ENCODE measurements at regions not wholly inside any gene's neighbourhood (a gene's known extent, or its start where the extent isn't known, plus 50 kb on each side); places are given as distances from the start of the nearest gene placed in this dataset.
"Not testable (repeated sequence)": the region's sequence is repeated elsewhere in the genome, so short reads cannot be mapped to it uniquely, and the experiment has no call there.

- DNase-seq = not testable (repeated sequence)
Observed at GRCh38 chr5:89164703-89165102, 281.7 kb upstream of the MEF2C start.

DNA sequence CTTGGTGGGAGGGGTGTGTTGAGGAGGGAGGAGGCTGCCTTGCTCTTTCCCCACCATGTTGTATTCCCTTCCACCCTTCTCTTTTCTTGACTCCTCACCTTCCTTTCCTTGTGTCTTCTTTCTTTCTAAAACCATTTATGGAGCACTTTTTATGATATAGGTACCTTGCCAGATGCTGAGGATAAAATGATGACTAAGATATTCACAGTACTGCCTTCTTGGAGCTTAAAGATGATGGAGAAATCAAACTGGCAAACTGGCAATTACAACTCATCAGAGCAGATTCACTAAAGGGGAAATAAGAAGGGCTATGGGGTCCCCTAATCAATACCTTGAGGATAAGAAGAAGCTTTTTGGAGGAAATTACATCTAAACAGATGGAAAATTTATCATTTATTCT is 273.2 kb upstream of the MEF2C start:
- DNase-seq = no peak

GRCh38 chr5:89147031-89147430 is 264.0 kb upstream of the MEF2C start:
- no peak for DNase-seq

DNA sequence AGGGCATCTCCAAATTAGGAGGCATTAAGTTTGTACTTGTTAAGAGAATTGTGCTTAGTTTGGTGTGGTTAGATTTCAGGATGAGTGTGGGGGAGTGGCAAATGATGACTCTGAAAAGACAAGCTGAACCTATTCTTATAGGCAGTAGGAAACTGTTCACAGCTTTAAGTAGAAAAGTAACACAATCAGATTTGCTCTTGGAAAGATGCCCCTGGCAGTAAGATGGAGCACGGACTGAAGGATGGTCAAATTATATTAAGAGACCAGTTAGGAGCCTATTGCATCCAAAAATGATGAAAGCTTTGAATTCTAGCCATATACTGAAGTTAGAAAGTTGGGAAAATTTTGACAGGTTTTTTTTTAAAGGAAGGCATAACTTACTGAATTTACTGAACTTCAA is 254.2 kb upstream of the MEF2C start:
- no peak for DNase-seq

DNA sequence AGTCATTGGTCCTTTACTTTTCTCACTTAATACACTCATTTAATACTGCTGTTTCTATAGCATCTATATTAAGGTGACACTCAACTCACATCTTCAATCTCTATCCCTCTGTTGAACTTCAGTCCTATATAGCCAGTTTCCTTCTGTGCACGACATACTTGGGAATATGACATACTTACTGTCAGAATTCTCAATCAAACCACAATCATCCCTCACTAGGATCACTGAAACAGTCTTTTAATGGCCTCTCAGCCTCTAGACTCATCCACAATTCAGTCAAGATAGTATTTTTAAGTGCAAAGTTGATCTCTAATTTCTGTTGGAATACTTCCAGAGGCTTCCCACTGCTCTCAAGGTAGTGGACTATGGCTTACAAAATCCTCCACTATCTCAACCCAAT is 251.0 kb upstream of the MEF2C start:
- no peak for DNase-seq

DNA sequence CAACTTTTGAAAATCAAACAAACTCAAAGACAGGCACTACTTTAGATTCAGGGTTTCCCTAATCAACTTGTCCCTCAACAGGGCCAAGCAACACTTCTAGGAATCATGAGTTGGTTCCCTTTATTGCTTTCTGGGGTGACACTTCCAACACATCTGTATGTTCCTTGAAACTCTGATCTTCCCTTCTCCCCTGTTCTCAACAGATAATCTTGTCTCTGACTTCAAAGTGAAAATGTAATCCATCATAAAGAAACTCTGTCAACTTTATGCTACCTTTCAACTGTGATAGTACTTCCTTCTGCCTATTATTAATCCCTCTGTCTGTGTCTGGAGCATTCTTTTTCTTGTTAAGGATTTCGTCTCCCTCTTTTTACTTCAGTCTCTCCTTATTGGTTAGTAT is 250.1 kb upstream of the MEF2C start:
- no peak for DNase-seq

DNA sequence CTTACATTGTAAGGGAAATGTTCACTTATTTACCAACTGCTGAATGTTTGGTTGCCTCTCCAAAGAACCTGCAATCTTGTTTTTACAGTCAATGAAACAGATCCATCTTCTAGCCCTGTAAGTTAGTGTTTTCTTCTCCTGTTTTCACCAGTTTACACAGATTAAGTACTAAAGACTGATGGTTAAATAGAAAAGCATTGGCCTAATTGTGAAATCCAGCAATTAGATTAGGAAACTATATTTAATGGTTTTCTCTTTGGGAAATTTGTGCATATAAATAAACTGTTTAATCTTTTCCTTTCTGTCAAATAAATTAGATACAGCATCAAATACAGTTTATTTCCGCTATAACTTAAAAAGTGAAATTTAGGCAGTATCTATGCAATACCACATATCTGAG is 247.9 kb upstream of the MEF2C start:
- DNase-seq = no peak

DNA sequence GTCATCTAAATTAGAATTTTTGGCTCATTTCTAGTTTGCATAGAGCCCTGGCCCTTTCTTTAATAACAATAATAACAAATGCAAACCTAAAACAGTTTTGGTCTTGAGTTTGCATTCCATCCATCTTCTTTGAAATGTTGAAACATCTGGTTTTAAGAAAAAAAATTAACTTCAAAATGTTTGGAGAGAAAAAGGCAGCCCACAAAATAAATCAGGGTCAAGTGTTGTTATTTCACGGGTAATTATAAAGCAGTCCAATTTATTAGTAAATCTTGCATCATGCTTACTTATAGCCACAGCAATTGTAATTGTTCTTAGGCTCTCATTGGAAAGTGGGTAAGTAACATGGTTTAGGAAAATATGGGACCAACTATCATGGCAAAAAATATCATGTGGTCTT is 247.0 kb upstream of the MEF2C start:
- DNase-seq = no peak

DNA sequence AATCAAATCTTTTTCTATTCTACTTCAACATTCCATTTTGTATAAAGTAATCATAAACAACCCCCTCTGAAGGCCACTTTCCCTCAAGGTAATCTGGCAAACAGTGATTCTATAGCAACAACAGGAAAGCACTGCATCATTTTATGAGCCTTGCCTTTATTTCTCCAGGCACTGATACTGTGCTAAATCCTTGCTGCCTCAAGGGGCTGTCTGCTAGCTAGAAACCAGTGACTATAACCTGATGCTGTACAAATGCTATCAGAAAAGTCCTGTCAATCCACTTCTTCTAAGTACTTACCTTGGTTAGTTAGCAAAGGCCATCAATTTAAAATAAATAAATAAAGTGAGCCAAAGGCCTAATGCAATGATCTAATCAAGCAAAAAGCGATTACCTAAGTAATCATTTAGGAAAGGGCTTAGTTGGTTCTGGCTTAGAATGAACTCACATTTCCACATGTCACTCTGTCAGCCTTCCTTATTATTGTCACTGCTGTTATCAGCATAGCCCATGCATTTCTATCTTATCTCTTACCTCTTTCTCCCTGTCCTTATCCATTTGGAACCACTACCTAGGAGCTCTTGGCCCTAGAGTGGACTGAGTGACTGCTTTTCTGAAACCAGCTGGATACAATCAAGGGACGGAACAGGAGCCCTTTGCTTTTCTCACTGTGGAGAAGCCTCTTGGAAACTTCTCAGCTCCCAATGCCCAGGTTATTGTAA is 246.1 kb upstream of the MEF2C start:
- DNase-seq = no peak

- no peak for DNase-seq
Observed at GRCh38 chr5:89128092-89128491, 245.1 kb upstream of the MEF2C start.

GRCh38 chr5:89127191-89127590 is 244.2 kb upstream of the MEF2C start:
- no peak for DNase-seq

DNA sequence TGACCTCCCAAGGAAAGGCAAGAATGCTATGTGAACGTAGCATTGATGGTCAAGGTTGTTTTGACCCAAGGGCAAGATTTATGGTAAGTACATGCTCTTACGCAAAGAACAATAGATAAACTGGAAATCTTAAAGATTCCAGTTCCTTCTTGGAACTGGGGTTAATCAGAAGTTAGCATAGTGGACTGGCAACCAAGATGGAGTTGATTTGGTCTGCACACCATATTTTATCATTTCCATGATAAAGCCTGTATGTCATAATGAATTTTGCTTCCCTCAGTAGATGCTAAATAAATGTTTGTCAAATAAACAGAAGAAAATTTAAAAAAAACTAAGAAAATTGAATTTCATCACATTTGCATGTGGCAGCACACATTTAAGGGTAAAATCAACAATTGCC is 242.4 kb upstream of the MEF2C start:
- DNase-seq = no peak

GRCh38 chr5:89123581-89123980 is 240.6 kb upstream of the MEF2C start:
- DNase-seq = no peak

GRCh38 chr5:89120719-89121118 is 237.7 kb upstream of the MEF2C start:
- DNase-seq = no peak

DNA sequence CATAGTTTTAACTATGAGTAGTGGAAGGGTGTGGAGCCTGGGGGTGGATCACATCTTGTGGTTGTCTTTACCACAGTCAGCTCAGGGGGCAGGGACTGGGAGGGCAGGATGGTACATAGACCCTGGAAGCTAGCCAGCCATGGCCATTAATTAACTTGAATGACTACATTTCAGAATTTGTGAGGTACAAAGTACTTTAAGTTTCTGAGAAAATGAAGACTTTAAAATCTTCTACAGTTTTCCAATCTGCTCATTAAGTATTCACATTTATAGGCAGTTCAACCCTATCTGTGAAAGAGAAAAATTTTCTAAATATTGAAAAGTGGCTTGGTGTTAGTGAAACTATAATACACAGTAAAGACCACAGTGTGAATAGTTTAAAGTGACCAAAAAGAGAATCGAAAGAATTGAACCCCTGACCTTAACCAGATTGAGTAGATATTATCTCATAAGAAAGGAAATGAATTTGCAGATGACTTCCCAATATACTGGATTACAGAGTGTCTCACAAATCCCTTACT is 234.2 kb upstream of the MEF2C start:
- no peak for DNase-seq

DNA sequence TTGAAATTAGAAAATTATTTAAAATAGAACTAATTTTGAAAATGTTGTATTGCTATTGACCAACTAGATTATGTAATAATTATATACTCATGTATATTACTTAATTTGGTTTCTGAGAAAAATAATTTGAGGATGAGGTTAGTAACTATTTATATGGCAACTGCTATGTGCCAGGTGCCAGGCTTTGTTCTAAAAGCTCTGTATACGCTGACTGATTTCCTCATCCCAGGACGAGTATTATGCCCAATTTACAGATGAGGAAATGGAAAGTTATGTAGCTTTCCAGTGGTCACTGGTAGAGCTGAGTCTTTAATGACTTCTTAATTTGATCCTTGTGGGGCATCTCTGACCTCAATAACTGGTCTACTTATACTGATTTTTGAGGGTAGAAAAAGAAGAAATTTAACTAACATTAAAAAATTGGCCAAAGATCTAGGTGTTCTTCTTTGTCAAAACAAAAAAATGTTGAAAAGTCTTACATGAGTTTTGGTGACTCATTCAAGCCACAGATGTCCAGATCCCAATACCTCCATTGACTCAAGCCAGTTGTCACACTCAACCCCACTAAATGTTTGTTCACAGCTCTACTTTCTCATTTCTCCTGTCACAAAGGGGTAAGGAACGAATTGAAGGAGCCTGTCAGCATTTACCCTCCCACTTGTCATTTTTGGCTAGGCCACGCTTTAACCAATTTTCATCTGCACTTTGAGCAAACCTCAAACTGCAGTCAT is 228.1 kb upstream of the MEF2C start:
- no peak for DNase-seq

DNA sequence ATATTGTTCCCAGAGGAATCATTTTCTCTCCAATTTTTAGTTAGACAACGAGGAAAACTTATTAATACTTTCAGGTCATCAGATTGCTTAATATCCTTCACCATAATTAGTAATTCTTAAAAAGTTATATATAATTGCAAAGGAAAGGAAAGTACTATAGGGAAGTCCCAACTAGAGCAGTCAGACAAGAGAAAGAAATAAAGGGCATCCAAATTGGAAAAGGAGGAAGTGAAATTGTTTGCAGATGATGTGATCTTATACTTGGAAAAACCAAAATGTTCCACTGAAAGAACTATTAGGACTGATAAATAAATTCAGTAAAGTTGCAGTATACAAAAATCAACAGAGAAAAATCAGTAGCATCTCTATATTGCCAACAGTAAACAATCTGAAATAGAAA is 223.5 kb upstream of the MEF2C start:
- DNase-seq = no peak

DNA sequence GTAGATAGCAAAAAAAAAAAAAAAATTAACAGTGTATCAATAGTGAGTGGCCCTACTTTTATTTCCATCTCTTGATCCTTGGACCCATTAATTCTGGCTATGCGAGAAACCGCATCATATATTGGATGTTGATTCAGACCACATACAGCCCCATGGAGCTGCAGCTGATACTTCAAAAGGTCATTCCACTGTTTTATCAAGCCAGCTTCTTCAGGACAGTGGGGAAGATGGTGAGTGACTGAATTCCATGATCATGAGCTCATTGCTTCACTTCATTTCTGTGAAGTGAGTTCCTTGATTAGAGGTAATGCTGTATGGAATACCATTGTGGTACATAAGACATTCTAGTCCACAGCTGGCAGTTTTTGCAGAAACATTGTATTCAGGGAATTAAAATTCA is 222.9 kb upstream of the MEF2C start:
- no peak for DNase-seq

- DNase-seq = no peak
Observed at GRCh38 chr5:89105171-89105695, 222.2 kb upstream of the MEF2C start.

GRCh38 chr5:89098199-89098756 is 215.3 kb upstream of the MEF2C start:
- DNase-seq = no peak

- DNase-seq = no peak
Observed at GRCh38 chr5:89097103-89097502, 214.1 kb upstream of the MEF2C start.

- no peak for DNase-seq
Observed at GRCh38 chr5:89095341-89095740, 212.4 kb upstream of the MEF2C start.

DNA sequence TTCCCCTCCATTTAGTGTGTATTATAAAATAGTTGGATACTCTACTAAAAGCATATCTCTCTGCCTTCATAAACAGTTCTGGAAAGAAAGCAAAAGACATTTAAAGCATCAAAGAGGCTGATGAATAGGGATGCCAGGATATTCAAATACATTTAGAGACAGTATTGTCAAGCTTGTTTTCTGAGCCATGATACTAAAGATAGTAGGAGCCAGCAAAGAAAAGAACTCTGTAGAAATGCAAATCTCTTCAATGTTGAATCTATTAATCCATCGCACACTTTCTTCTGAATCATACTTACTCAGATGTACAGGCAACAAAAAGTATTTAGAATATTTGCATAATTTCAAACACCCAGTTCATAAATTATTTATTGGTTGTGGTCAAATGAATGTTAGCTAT is 207.1 kb upstream of the MEF2C start:
- DNase-seq = no peak
